ENCODE measurements at regions not wholly inside any gene's neighbourhood (a gene's known extent, or its start where the extent isn't known, plus 50 kb on each side); places are given as distances from the start of the nearest gene placed in this dataset.

DNA sequence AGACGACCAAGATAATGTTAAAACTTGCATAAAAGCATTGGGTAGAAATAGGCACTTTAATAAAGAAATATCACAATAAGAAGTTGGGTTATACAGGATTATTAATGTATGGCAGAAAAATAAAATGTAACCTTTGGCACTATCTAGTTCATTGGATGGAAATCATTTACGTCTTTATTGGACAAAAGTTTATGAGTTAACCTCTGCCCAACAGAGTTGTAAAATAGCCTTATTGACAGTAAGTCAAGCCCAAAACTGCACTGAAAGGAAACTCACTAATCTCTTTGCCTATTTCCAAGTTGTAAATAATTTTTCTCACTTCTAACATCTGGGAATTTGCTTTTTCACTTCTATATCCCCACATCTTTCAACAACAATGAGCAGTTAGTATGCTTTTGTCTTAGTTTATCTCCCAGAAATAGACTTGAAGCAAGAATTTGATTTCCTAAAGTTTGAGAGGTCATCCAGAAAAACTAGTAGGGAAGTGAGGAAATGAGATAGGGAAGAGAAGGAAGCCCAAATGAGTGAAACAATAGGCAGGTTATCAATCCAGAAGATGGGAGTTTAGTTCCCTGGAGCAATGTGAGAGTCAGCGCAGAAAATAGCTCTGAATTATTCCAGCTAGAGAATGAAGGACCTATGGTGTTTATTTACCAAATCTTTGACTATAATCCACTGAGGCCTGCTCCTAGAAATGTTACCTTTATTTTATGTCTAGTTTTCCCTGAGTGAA lies 434.8 kb downstream of the CCER1 start:
- Histone ChIP-seq H3K9me3 (ENCODE audit: control insufficient read depth in 4 of 4, insufficient read depth in 3 of 4, low read length in 3 of 4) (no peaks in the 10 kb centered on the region), H3K27me3 (ENCODE audit: control insufficient read depth in 3 of 3, insufficient read depth in 3 of 3, low read length in 2 of 3) (no peaks in the 10 kb centered on the region), H3K9ac (ENCODE audit: insufficient read depth in 1 of 2, low read length in 2 of 2) (no peak overlapping the region), H3K36me3 (ENCODE audit: control insufficient read depth in 4 of 4, insufficient read depth in 4 of 4, low read length in 4 of 4) (no peaks in the 10 kb centered on the region), H3K4me3 (no peak overlapping the region), H3K4me1 (ENCODE audit: control insufficient read depth in 5 of 5, insufficient read depth in 5 of 5, low read length in 5 of 5) (peaks cover 0 to 5% (median 3%) of the 10 kb centered on the region in 5 donors), H3K27ac (ENCODE audit: low read depth in 1 of 2, low read length in 1 of 2) (no peak overlapping the region)
- ATAC-seq (ENCODE audit: insufficient read depth, low FRiP score) (no peak), DNase-seq (no peak)
- TF ChIP-seq, protein P1, sequence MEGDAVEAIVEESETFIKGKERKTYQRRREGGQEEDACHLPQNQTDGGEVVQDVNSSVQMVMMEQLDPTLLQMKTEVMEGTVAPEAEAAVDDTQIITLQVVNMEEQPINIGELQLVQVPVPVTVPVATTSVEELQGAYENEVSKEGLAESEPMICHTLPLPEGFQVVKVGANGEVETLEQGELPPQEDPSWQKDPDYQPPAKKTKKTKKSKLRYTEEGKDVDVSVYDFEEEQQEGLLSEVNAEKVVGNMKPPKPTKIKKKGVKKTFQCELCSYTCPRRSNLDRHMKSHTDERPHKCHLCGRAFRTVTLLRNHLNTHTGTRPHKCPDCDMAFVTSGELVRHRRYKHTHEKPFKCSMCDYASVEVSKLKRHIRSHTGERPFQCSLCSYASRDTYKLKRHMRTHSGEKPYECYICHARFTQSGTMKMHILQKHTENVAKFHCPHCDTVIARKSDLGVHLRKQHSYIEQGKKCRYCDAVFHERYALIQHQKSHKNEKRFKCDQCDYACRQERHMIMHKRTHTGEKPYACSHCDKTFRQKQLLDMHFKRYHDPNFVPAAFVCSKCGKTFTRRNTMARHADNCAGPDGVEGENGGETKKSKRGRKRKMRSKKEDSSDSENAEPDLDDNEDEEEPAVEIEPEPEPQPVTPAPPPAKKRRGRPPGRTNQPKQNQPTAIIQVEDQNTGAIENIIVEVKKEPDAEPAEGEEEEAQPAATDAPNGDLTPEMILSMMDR (IDR thresholded peaks at IDR 0.05; ENCODE audit: control extremely low read depth, extremely low read depth): no peak
- 52 to 53% methylated on average over 3 of the region's 3 CpGs for WGBS, 2 donors

DNA sequence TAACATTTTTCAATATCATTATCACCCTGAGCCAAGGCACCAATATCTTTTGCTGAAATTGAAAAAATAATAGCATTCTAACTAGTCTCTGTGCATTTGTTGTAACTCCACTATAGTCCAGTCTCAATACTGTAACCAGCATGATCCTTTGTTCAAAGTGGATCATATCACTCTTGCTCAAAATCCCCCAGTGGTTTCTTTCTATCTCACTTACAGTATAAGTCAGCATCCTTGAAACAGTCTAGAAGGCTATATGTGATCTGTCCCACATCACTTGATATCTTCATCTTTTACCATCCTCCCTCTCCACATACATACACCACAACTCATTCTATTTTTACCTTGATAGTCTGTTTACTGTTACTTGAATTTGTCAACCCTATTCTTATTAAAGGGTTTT lies 435.7 kb downstream of the CCER1 start:
- ATAC-seq (ENCODE audit: insufficient read depth, low FRiP score): no peak
- TF ChIP-seq, protein P1 (IDR thresholded peaks at IDR 0.05; ENCODE audit: control extremely low read depth, extremely low read depth): no peak
- Histone ChIP-seq H3K36me3 (ENCODE audit: control insufficient read depth in 4 of 4, insufficient read depth in 4 of 4, low read length in 4 of 4) (no peaks in the 10 kb centered on the region), H3K4me1 (ENCODE audit: control insufficient read depth in 5 of 5, insufficient read depth in 5 of 5, low read length in 5 of 5) (peaks cover 0 to 11% (median 3%) of the 10 kb centered on the region in 5 donors), H3K4me3 (no peak overlapping the region), H3K9ac (ENCODE audit: insufficient read depth in 1 of 2, low read length in 2 of 2) (no peak overlapping the region), H3K27me3 (ENCODE audit: control insufficient read depth in 3 of 3, insufficient read depth in 3 of 3, low read length in 2 of 3) (no peaks in the 10 kb centered on the region), H3K27ac (ENCODE audit: low read depth in 1 of 2, low read length in 1 of 2) (no peak overlapping the region), H3K9me3 (ENCODE audit: control insufficient read depth in 4 of 4, insufficient read depth in 3 of 4, low read length in 3 of 4) (no peaks in the 10 kb centered on the region)
- DNase-seq: no peak

DNA sequence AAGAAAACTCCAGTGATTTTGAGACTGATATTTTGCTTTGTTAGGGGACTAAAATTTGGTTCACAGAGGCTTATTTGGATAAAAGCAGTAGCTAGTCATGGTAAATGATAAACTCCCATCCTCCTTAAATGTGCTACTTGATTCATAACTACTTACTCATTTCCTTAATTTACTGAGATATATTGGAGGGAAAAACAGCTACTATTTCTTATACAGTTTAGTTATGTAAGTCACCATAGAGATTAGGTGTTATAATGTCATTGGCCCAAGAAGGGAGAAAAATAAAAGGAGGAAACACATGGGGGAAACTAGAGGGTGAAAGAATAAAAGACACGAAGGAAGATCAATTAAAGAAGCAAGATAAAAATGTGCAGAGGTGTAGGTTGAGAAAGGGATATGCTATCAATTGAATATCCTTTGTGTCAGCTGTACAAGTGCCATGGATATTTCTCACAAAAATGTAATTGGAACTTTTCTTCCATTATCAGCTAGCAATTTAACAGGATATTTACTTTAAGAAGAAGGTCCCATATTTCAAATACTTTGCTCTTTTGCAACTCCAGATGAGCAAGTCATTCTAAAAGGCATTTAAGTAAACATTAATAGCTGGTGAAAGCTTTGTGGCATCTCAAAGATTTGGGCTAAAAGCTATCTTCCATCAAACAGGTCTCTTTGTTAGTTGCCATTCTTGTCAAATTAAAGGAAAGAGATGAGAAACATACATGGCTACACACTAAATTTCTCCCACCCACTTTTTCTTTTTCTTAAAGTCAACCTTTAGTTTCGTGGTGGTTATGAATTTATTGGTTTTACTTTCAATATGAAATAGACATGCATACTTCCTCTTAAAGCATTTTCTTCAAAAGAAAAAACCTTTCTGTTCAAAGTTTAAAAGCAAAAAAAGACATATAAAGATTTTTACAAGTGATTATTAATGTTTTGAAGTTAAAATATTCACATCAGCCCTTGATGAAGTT lies 439.5 kb downstream of the CCER1 start:
- DNase-seq (no peak), ATAC-seq (ENCODE audit: insufficient read depth, low FRiP score) (no peak)
- H3K4me1 ChIP-seq (ENCODE audit: control insufficient read depth in 5 of 5, insufficient read depth in 5 of 5, low read length in 5 of 5): peaks cover 0 to 20% (median 0%) of the 10 kb centered on the region in 5 donors
- H3K9me3 ChIP-seq (ENCODE audit: control insufficient read depth in 4 of 4, insufficient read depth in 3 of 4, low read length in 3 of 4): no peaks in the 10 kb centered on the region
- H3K27ac ChIP-seq (ENCODE audit: low read depth in 1 of 2, low read length in 1 of 2): no peak overlapping the region
- TF ChIP-seq, protein P1 (IDR thresholded peaks at IDR 0.05; ENCODE audit: control extremely low read depth, extremely low read depth): no peak
- no peaks in the 10 kb centered on the region for H3K27me3 ChIP-seq (ENCODE audit: control insufficient read depth in 3 of 3, insufficient read depth in 3 of 3, low read length in 2 of 3)
- no peaks in the 10 kb centered on the region for H3K36me3 ChIP-seq (ENCODE audit: control insufficient read depth in 4 of 4, insufficient read depth in 4 of 4, low read length in 4 of 4)
- no peak overlapping the region for H3K4me3 ChIP-seq
- H3K9ac ChIP-seq (ENCODE audit: insufficient read depth in 1 of 2, low read length in 2 of 2): no peak overlapping the region
- WGBS, 2 donors: 39 to 45% methylated on average over 2 of the region's 2 CpGs

Data from lung (tissue), 11 donors.